ENCODE measurements at regions not wholly inside any gene's neighbourhood (a gene's known extent, or its start where the extent isn't known, plus 50 kb on each side); places are given as distances from the start of the nearest gene placed in this dataset.
"Not testable (repeated sequence)": the region's sequence is repeated elsewhere in the genome, so short reads cannot be mapped to it uniquely, and the experiment has no call there.

DNA sequence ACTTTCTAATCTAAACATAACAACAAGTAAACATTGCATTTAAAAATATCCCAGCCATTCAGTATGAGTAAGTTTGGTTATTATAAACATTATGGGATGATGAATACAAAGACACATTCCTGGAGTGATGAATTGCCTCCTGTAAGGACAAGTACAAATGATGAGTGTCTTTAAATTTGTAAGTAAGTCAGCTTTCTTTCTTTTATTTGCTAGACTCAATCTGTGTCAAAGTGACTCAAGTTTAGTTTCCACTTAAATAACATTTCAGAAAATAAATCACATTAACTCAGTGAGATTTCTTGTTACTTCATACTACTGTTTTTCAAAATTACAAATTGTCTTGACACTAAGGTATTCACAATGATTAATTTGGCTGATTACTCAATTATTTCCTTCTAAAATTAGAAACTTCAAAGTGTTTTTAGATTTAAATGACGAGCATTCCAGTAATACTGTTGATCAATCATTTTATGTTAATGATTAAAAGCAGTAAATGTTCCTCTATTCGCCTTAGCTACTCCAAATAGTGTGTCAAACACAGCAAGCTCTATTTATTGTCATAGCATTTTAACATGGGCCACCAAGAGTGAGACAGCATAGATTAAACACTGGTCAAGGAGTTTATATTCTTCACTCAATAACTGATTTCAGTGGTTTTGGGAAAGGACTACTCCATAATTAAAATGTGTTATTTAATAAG, 658.0 kb upstream of the MDGA2 start:
- H3K4me3 ChIP-seq (ENCODE audit: low read depth, low read length), result no peak overlapping the region
- TF ChIP-seq CTCF (IDR thresholded peaks at IDR 0.05; ENCODE audit: borderline replicate concordance, insufficient read depth, low read depth, low read length), result no peak

- H3K4me3 ChIP-seq (ENCODE audit: low read depth, low read length), result no peak overlapping the region
- TF ChIP-seq CTCF (IDR thresholded peaks at IDR 0.05; ENCODE audit: borderline replicate concordance, insufficient read depth, low read depth, low read length), result no peak
Observed at GRCh38 chr14:48331421-48331820, 656.0 kb upstream of the MDGA2 start.

- no peak overlapping the region for H3K4me3 ChIP-seq (ENCODE audit: low read depth, low read length)
- no peak for TF ChIP-seq CTCF (IDR thresholded peaks at IDR 0.05; ENCODE audit: borderline replicate concordance, insufficient read depth, low read depth, low read length)
Observed at GRCh38 chr14:48325486-48325885, 650.1 kb upstream of the MDGA2 start.

GRCh38 chr14:48323665-48324064, 648.3 kb upstream of the MDGA2 start:
- no peak overlapping the region for H3K4me3 ChIP-seq (ENCODE audit: low read depth, low read length)
- TF ChIP-seq CTCF (IDR thresholded peaks at IDR 0.05; ENCODE audit: borderline replicate concordance, insufficient read depth, low read depth, low read length), result no peak

- TF ChIP-seq CTCF (IDR thresholded peaks at IDR 0.05; ENCODE audit: borderline replicate concordance, insufficient read depth, low read depth, low read length), result no peak
Observed at GRCh38 chr14:48319823-48320222, 644.4 kb upstream of the MDGA2 start.

GRCh38 chr14:48304729-48305128, 629.3 kb upstream of the MDGA2 start:
- TF ChIP-seq CTCF (IDR thresholded peaks at IDR 0.05; ENCODE audit: borderline replicate concordance, insufficient read depth, low read depth, low read length), result no peak
- H3K4me3 ChIP-seq (ENCODE audit: low read depth, low read length), result no peak overlapping the region

More at GRCh38 chr14:48319823-48320222, 644.4 kb upstream of the MDGA2 start:
- no peak overlapping the region for H3K4me3 ChIP-seq (ENCODE audit: low read depth, low read length)

DNA sequence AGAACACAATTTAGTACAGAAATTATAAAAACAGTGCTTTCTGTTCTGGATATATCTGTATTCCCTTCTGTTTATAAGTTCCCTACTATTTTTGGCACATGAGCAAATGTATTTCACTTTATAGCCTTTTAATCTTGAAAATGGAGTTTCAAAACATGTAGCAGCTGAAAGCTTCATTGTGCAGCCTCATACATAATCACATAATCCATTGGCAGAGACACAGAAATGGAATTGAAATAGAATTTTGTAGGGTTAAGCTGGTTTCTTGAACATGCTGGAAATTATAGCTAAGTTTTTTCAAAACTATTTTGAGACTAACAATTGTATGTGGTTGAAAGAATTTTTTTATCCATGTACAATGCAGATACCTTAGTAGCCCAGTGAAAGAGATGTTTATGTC, 614.3 kb upstream of the MDGA2 start:
- TF ChIP-seq CTCF (IDR thresholded peaks at IDR 0.05; ENCODE audit: borderline replicate concordance, insufficient read depth, low read depth, low read length), result no peak
- H3K4me3 ChIP-seq (ENCODE audit: low read depth, low read length), result no peak overlapping the region

DNA sequence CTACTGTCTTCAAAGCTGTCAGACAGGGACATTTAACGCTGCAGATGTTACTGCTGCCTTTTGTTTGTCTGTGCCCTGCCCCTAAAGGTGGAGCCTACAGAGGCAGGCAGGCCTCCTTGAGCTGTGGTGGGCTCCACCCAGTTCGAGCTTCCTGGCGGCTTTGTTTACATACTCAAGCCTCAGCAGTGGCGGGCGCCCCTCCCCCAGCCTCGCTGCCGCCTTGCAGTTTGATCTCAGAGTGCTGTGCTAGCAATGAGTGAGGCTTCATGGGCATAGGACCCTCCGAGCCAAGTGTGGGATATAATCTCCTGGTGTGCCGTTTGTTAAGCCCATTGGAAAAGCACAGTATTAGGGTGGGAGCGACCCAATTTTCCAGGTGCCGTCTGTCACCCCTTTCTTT, 609.8 kb upstream of the MDGA2 start:
- H3K4me3 ChIP-seq (ENCODE audit: low read depth, low read length), result not testable (repeated sequence)
